HG03097 (cell line): ENCODE measurements at regions not wholly inside any gene's neighbourhood (a gene's known extent, or its start where the extent isn't known, plus 50 kb on each side); places are given as distances from the start of the nearest gene placed in this dataset.
"Not testable (repeated sequence)": the region's sequence is repeated elsewhere in the genome, so short reads cannot be mapped to it uniquely, and the experiment has no call there.

Experiments used
- ATAC-seq: cut with Tn5 transposase; IDR thresholded peaks from one replicate; pipeline ENCODE4 v1.9.1; 2021; ENCODE audit not compliant: unreplicated experiment, low FRiP score

- no peak for ATAC-seq
Measured at GRCh38 chr17:72463287-72464102, 342.7 kb downstream of the SOX9 start.

- ATAC-seq = not testable (repeated sequence)
Measured at GRCh38 chr17:72464221-72464620, 343.4 kb downstream of the SOX9 start.

- peak; percentile 40 for ATAC-seq
Measured at GRCh38 chr17:72465191-72466024, 344.6 kb downstream of the SOX9 start.

DNA sequence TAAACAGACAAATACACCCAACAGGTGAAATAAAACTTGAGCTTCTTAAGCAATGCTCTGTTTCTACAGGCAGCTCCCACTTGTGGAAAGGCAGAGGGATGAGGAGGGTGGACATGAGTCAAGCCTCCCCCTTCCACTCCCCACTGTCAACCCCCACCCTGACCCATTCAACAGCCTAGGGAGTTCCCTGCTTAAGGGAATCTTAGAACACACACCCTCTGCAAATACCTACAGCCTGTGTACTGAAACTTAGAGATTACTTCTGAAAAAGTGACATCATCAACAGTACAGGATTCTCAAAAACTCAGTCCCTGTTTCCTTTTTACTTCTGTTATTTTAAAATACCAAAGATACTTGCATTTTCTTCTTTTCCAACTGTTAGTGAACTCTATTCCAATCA, 345.4 kb downstream of the SOX9 start:
- peak; percentile 58 for ATAC-seq

GRCh38 chr17:72466606-72467005, 345.8 kb downstream of the SOX9 start:
- ATAC-seq = no peak

- no peak for ATAC-seq
Measured at GRCh38 chr17:72467841-72468653, 347.2 kb downstream of the SOX9 start.

DNA sequence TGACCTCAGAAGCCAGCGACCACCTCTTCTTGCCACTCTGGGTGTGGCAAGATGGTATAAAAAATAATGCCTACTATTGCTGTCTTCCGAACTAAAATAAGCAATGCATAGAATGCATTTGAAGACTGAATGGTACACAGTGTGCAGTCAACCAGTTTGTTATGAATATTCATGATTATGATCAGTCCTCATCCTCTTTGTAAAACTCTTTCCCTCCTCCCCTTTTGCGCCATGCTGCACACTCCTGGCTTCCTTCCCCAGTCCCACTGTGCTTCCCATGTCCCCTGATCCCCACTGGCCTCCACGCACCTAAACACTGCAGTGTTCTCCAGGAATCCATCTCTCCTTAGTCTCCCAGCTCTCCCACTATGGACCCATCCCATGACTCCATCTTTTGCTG, 348.0 kb downstream of the SOX9 start:
- no peak for ATAC-seq

DNA sequence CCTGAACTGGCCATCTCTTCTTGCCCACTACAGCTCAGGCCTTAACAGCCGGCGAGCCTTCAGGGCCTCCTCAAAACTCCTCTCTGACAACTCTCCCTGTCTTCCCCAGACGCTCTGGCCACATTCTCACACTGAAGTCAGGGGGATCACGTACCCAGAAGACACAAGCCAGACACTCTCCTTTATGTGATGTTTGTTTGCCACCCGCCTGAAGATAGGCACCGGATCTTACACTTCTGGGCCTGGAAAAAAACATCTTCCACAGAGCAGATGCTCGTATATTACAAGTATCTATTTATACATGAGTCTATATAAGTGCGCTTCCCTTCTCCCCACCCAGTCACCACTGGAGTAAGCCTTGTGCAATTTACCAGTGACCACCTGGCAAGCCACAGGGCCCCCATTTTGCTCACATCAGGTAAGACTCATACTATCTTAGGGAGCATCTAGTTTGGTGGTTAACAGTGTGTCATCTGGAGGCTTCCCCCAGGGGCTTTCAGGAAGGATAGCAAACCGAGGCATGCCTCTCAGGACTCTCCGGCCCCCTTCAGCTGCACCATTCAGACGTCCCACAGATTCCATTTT, 349.4 kb downstream of the SOX9 start:
- no peak for ATAC-seq

GRCh38 chr17:72470734-72471133, 349.9 kb downstream of the SOX9 start:
- no peak for ATAC-seq

GRCh38 chr17:72471296-72471695, 350.5 kb downstream of the SOX9 start:
- ATAC-seq = no peak

GRCh38 chr17:72472106-72472505, 351.3 kb downstream of the SOX9 start:
- ATAC-seq = no peak

GRCh38 chr17:72472853-72473390, 352.1 kb downstream of the SOX9 start:
- not testable (repeated sequence) for ATAC-seq

- no peak for ATAC-seq
Measured at GRCh38 chr17:72474243-72474642, 353.4 kb downstream of the SOX9 start.

DNA sequence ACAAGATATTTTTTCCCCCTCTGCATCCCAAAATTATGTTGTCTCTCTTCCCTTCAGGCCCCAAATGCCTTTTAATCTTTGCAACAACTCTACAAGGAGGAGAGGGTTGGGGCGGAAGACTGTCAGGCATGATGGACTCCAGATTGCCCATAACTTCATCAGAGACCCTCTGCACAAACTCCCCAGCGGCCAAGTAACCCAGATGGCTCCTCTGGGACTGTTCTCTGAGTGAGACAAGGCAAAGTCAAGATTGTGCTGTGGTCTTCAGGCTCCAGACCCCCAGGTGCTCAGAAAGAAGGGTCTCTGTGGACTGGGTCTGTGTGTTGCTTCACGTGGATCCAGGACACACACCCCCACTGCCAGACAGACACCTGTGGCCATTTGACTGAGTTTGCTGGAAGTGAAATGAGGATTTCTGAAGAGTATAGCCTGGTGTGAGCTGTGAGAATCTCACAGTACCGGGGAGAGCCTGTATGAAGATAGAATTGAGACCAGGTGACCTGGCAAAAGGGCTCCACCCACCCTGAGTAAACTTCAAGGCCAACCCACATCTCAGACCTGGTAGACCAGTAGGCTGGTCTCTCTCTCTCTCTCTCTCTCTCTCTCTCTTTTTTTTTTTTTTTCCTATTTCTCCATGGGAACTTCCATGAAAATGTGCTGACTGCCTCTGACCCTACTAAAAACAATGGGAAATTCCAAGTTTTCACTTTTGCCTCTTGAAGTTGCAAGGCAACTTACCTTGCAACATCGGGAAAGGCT, 354.1 kb downstream of the SOX9 start:
- ATAC-seq = no peak

DNA sequence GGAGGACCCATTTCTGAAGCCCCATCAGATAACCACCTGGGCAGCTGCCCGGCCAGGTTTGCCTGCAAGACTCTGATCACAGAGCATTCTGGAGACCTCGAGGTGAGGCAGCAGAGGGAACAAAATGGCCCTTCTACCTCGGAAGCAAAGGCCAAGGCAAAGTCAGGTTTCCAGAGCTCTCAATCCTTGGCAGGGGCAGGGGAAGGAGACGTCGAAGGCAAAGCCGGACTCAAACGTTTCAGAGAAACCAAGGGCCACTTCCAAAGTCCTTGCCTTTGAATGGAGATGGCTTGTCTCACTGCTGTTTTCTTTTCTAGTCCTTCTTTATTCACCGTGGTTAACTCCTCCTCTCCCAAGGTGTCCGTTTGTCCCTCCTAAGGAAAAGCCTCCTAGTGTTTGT, 355.3 kb downstream of the SOX9 start:
- no peak for ATAC-seq

GRCh38 chr17:72476575-72476986, 355.8 kb downstream of the SOX9 start:
- ATAC-seq = no peak

GRCh38 chr17:72477491-72477890, 356.7 kb downstream of the SOX9 start:
- ATAC-seq = no peak

DNA sequence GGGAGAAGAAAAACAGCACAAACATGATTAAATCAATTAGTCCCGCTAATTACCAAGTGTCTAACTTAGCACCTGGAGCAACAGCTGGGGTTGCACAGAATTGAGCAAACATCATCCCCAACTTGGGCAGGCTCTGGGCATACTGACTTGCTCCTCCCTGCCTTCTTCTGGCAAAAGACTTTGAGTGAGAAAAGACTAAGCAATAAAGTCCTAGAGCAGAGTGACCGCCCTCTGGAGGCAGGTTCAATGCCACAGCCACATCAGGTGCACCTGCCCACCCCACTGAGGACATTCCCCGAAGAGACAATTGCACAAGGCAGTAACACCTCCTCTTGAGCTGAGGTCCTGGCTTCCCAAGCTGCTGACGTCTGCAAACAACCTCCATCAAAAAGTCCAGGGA, 358.3 kb downstream of the SOX9 start:
- no peak for ATAC-seq

DNA sequence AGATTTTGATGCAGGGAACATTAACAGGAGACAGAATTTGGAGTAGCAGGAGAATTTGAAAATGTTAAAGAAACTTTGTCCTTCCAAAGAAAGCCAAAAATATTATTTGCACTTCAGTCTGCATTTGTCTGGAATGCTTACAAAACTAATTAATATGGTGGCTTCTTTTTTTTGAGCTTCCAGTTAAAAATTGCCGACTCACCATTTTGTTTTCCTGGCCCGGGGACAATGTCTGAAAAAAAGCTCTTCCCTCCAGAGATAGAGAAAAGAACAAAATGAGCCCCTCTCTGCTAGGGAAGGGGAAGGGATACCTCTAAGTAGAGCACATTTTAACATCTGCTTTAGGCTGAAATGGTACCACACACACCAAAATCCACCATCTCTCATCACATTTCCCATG, 360.8 kb downstream of the SOX9 start:
- ATAC-seq = no peak

DNA sequence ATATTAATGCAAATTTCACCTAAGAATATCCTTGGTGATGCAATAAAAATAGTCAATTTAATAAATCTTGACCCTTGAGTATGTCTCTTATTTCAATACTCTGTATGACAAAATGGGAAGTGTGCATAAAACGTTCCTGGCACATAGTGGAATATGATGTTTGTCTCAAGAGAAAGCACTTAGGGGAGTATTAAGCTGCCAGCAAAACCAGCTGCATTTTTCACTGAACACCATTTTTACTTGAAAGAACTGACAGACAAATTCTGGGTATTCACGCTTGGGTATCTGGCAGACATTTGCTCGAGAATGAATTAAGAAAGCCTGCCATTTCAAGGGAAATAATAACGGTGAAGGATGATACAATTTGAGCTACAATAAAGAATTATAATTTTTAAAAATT, 364.8 kb downstream of the SOX9 start:
- no peak for ATAC-seq
